GM21526 (cell line): ENCODE measurements at regions not wholly inside any gene's neighbourhood (a gene's known extent, or its start where the extent isn't known, plus 50 kb on each side); places are given as distances from the start of the nearest gene placed in this dataset.
"Not testable (repeated sequence)": the region's sequence is repeated elsewhere in the genome, so short reads cannot be mapped to it uniquely, and the experiment has no call there.

ENCODE experiments used
- ATAC-seq: cut with Tn5 transposase; IDR thresholded peaks from one replicate; pipeline ENCODE4 v1.9.1; 2021; ENCODE audit warnings: moderate library complexity; ENCODE audit not compliant: unreplicated experiment, low FRiP score

DNA sequence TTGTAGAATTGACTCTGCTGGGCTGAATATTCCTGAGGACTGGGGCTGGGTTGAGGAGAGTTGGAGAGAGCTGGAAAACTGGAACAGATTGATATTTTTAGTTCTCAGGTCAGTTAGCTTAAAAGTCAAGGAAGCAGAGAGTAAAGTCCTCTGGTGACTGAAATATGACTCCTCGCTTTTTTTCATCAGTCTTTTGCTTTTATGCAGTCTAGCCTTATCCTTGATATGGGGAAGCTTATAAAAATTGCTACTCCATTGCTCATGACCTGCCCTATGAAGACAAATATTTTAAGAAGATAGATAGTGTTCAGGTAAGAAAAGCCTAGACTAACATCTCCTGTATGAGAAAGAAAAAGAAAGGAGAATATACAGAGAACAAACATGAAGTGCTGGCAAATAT lies 152.7 kb downstream of the C4orf33 start:
- ATAC-seq, result no peak

GRCh38 chr4:129254126-129254525 lies 158.2 kb downstream of the C4orf33 start:
- ATAC-seq, result no peak

DNA sequence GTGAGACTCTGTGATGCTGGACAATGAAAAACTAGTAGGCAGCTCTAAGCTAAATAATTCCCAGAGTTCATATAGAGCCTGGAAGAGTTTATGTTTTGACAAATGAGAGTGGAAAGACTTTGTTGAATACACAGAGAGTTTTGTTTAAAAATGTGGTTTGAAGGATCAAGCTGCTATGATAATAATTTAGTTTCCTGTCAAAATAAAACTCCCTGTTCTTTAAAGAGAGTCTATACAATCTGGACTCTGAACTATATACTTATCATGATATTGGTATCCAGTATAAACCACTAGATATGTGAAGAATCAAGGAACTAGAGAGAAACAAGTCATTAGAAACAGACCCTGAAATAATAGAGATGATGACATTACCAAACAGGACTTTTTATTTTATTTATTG lies 158.6 kb downstream of the C4orf33 start:
- ATAC-seq, result no peak

DNA sequence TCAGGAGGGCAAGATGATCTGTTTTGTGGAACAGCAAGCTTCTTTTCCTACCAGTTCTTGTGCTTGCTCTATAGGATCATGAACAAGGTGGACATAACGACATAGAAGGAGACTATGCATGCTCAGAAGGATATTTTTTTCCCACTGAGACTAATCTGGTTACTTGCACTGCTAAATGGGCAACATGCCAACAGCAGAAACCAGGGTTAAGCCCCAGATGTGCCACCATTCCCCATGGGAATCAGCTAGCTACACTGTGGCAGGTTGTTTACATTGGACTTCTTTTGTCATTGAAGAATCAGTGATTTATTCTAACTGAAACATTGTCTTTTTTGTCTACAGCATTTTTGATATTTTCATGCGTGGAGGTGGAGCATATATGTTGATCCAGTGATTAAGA lies 165.6 kb downstream of the C4orf33 start:
- ATAC-seq, result no peak

- peak; percentile 99 for ATAC-seq
Observed at GRCh38 chr4:129264008-129264657, 168.2 kb downstream of the C4orf33 start.

DNA sequence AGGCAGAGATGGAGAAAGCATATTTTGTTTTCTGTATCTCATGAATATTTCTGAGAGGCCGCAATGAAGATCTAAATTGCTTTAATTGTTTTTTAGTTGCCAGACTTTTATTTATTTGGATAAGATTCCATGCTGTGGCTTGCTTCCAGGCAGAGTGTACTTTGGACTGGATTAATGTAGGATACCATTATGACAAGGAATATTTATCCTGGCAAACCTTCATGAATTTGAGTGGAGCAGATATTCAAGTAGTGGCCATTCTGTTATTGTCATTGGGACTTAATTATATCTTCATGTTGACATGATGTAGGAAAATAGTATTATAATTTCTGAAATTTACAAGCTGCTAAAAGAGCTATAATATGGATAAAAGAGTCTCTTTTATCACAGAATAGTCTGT lies 182.9 kb downstream of the C4orf33 start:
- no peak for ATAC-seq

- ATAC-seq, result no peak
Observed at GRCh38 chr4:129282293-129282692, 186.3 kb downstream of the C4orf33 start.

GRCh38 chr4:129292194-129292593 lies 196.2 kb downstream of the C4orf33 start:
- ATAC-seq, result not testable (repeated sequence)

GRCh38 chr4:129314781-129315180 lies 218.8 kb downstream of the C4orf33 start:
- no peak for ATAC-seq

DNA sequence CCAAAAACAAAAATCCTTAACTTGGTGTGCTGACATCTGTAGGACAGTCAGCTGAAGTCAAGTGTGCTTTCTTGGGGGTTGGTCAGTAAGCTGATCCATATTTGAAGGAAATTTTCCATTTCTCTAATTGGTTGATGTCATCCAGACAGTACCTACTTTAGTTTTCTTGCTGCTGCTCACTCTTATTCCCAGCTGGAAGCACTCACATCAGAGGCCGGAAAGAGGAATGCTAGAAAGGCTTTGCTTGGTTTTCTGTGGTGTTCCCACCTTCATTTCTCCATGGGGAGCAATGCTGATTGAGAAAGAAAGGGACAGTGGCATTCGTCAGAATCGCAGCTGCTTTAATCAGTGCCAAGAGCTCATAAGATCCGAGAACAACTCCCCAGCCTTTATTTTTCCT lies 227.0 kb downstream of the C4orf33 start:
- no peak for ATAC-seq

DNA sequence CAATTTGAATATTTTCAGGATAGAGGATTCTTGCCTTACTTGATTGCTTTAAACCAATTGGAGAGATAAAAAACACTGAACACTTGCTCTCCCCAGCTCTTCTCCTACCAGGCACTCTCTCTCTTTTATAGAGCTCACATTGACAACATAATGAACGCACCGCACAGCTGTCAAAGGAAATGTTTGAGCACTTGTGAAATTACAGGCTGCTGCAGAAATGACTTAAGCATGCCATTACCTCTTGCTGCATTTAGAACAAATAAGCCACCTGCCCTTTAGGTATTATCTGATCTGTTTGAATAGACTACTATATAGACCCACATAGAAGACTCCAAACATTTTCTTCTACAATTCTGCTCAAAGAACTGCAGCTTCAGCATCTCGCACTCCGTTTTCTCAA lies 227.7 kb downstream of the C4orf33 start:
- ATAC-seq, result no peak

GRCh38 chr4:129326571-129327460 lies 230.9 kb downstream of the C4orf33 start:
- ATAC-seq, result no peak

DNA sequence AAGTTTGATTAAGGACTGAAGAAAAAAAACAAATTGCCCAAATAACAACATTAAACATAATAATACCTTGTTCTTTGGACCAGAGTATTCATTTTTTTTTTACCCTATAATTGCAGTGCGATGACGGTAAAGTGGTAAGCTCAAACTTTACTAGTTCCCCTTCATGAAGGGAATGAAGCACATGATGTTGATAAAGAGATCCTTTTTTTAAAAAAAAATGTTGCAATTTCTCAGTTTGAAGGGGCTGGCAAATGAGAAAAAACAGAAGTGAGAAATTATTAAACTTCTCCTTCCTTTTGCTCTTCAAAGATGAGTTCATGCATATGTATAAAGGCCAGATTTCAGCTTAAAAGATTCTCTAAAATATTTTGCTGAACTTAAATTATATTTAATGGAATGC lies 231.7 kb downstream of the C4orf33 start:
- ATAC-seq, result no peak

DNA sequence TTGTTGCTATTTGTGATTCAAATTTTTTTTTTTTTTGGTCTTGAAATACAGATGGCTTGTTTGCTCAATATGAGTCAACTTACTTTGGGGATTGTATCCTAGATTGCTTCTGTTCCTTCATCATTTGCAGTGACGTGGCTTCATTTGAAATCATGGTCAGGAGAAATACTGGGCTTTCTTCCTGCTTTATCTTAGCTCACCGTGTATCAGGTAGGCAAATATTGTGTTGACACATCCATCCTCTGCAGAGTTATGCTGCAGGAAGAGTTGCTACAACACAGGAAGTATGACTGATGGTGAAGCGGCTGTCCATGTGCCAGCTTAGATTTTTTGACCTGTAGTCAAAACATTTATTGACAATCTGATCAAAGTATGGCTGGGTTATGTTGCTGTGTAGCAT lies 232.2 kb downstream of the C4orf33 start:
- no peak for ATAC-seq

DNA sequence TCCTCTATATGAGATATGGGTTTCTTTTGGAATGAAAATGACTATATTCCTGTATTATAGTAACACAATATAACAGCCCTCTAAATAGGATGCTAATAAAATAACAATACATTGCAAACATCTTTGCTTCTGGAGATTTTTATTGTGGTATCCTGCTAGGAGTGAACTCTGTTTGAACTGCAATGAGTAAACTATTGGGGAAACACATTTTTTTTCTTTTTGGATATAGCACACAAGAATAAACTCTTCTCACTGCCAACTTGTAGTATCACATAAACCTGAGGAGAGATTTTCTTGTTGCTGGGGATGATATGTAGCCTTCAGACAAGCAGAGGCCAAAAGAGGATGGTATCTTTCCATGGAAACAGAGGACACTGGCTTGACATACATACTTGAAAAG lies 238.2 kb downstream of the C4orf33 start:
- ATAC-seq, result no peak

- no peak for ATAC-seq
Observed at GRCh38 chr4:129335276-129335675, 239.3 kb downstream of the C4orf33 start.

DNA sequence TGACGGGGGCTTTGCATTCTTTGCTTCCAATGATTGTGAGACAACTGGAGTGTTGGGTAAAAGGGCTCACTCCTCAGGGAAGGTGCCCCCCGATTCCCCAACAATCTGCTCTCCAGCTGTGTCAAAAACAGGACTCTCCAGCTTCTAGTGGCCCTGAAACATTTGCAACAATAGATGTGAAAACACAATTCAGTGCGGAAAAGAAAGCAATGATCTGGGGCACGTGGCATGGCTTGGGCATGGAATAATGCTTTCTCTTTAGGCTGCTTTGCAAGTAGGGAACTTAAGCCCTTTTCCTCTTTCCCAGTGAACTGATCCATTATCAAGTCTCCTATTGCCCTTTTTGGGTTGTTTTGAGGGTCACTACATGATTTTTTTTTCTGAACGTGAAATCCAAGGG lies 239.9 kb downstream of the C4orf33 start:
- no peak for ATAC-seq

GRCh38 chr4:129336457-129337227 lies 240.7 kb downstream of the C4orf33 start:
- ATAC-seq, result no peak

DNA sequence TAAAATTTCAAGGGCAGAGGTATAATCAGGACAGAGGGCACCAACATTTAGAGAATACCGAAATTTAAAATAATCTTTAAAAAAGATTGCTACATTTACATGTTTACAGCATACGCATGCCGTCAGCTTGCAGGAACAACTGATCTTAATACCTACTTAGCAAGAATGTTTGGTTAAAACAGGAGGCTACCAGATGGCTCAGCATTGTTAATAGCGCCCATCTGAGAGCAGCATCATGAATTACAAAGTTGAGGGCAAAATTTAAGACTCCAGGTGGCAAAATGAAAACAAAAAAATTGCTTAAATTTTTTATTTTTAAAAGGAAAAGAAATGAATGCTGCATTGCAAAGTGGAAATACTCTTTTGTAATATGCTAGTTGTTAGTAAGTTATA lies 241.3 kb downstream of the C4orf33 start:
- no peak for ATAC-seq

DNA sequence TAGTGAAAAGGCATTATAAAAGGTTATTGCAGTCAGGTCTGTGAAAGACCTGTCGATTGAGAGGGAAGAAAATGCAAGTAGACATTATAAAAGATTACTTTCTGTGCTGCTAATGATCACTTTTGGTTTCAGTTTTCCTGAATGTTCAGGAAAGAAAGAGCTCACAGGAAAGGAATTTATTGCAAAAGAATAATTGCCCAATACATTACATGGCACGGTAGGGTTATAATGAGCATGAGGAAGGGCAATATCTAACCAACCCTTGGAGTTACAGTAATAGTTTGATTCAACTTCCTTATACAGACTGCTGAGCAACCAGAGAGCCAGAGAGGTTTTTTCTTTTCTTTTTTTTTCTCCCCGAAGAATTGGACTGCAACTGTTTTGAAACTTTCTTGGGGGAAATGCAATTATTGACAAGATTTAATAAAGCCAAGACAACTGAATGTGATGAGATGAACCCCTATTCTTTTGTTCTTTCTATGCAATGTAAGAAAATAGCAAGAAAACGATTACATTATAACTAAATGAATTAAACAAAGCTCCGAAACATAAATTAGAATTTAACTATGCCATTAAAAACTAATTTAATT lies 247.0 kb downstream of the C4orf33 start:
- no peak for ATAC-seq

DNA sequence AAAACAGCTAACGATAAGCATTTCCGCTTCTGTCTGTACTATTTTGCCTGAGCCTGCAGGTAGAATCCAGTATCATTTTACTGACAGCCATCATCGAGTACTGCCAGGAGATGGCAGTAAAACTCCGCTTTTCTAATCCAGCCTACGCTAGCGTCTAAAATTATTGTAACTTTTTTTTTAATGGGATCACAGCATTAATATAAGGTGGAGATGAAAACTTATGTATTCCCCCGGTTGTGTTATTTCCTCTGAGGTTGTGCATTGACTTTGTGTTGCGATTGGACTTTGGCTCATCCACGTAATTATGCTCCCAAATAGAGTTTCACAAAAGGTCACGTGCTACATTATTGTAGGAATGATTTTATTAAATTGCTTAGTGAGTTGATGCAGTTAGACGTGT lies 248.1 kb downstream of the C4orf33 start:
- ATAC-seq, result peak; percentile 68
